SK-N-SH (cell line): ENCODE measurements at regions not wholly inside any gene's neighbourhood (a gene's known extent, or its start where the extent isn't known, plus 50 kb on each side); places are given as distances from the start of the nearest gene placed in this dataset.
"Not testable (repeated sequence)": the region's sequence is repeated elsewhere in the genome, so short reads cannot be mapped to it uniquely, and the experiment has no call there.

Source experiments
- CTCF ChIP-seq: fragments of 200-600 bp; sonication (generic); IDR thresholded peaks from 2 replicates; pipeline ENCODE4 v1.6.1; 2017; ENCODE audit warnings: antibody characterized with exemption, mild to moderate bottlenecking, moderate library complexity
- EZH2phosphoT487 ChIP-seq: fragments of 200-600 bp; sonication (generic); IDR thresholded peaks from 2 replicates; pipeline ENCODE4 v1.6.1; 2017; ENCODE audit warnings: low read depth, mixed run types, mild to moderate bottlenecking, antibody characterized with exemption, moderate library complexity, borderline replicate concordance
- GABPA ChIP-seq: IDR thresholded peaks from 2 replicates; pipeline ENCODE4 v1.4.0; 2012; ENCODE audit warnings: low read depth, mild to moderate bottlenecking
- MAX ChIP-seq: IDR thresholded peaks from 2 replicates; pipeline ENCODE4 v1.4.0; 2012; ENCODE audit warnings: low read depth
- NRF1 ChIP-seq: IDR thresholded peaks from 2 replicates; pipeline ENCODE4 v1.6.1; 2012; ENCODE audit warnings: low read depth, mild to moderate bottlenecking, low read length
- POLR2AphosphoS5 ChIP-seq: IDR thresholded peaks from 2 replicates; pipeline ENCODE4 v1.6.1; 2012; ENCODE audit warnings: low read depth, low read length
- RCOR1 ChIP-seq: fragments of 150-350 bp; IDR thresholded peaks from 2 replicates; pipeline ENCODE4 v1.6.1; 2017; ENCODE audit warnings: antibody characterized with exemption, low read length
- REST ChIP-seq: IDR thresholded peaks from 2 replicates; pipeline ENCODE4 v1.6.1; 2012; ENCODE audit warnings: mild to moderate bottlenecking, low read depth, low read length, moderate library complexity
- RFX5 ChIP-seq: IDR thresholded peaks from 2 replicates; pipeline ENCODE4 v1.6.1; 2012; ENCODE audit warnings: mild to moderate bottlenecking, improper control_type of control experiment, low read length
- RXRA ChIP-seq: IDR thresholded peaks from 2 replicates; pipeline ENCODE4 v1.4.0; 2012; ENCODE audit warnings: low read depth, mild to moderate bottlenecking, borderline replicate concordance
- YY1 ChIP-seq: IDR thresholded peaks from 2 replicates; pipeline ENCODE4 v1.4.0; 2012; ENCODE audit warnings: low read depth, mild to moderate bottlenecking

- TF ChIP-seq CTCF, NRF1, YY1, RCOR1, POLR2AphosphoS5, EZH2phosphoT487, RFX5, REST, MAX, GABPA, RXRA: not testable (repeated sequence)
Observed at GRCh38 chr5:154633744-154634143, 121.4 kb upstream of the LARP1 start.
